H1 (cell line): ENCODE measurements at regions not wholly inside any gene's neighbourhood (a gene's known extent, or its start where the extent isn't known, plus 50 kb on each side); places are given as distances from the start of the nearest gene placed in this dataset.

ENCODE experiments used
- CTCF ChIA-PET: fragments of 300-600 bp; sonication (Branson Sonifier 250); formaldehyde crosslinking; loops from one replicate; lab custom pipeline; 2021; ENCODE audit not compliant: partially characterized antibody; lab: Charles Lee
- POLR2A ChIA-PET: fragments of 300-600 bp; sonication (Branson Sonifier 250); formaldehyde crosslinking; loops from one replicate; lab custom pipeline; 2021; ENCODE audit warnings: inconsistent platforms; ENCODE audit not compliant: partially characterized antibody; lab: Charles Lee
- DNase-seq, 2 experiments: peaks; one replicate each; pipeline versions ENCODE4 v3.0.0 to v3.0.0-alpha.2; 2010 to 2022; ENCODE audit warnings: low spot score in 2 of 2, low read depth in 1 of 2, mixed read lengths in 1 of 2
- FAIRE-seq: peaks from 2 replicates; lab custom pipeline; 2011; peaks lifted over from hg19 to GRCh38; lab: Jason Lieb, UNC
- H2AFZ ChIP-seq: 2 replicates; pipeline ENCODE4 v1.8.1; 2012; ENCODE audit warnings: low read length, inconsistent platforms
- H2AK5ac ChIP-seq: 2 replicates; pipeline ENCODE4 v1.6.1; 2013; ENCODE audit warnings: low read depth, low read length
- H2BK120ac ChIP-seq: replicated peaks from 2 replicates; pipeline ENCODE3; 2013; ENCODE audit warnings: low read depth, low read length, inconsistent platforms
- H2BK12ac ChIP-seq: 2 replicates; pipeline ENCODE4 v1.6.1; 2013; ENCODE audit warnings: low read depth, low read length
- H2BK15ac ChIP-seq: 2 replicates; pipeline ENCODE4 v1.6.1; 2013; ENCODE audit warnings: low read length
- H2BK20ac ChIP-seq: 2 replicates; pipeline ENCODE4 v1.6.1; 2013; ENCODE audit warnings: low read length
- H2BK5ac ChIP-seq: 2 replicates; pipeline ENCODE4 v1.6.1; 2013; ENCODE audit warnings: low read depth, low read length
- H3K14ac ChIP-seq: 2 replicates; pipeline ENCODE4 v1.6.1; 2013; ENCODE audit warnings: inconsistent platforms; ENCODE audit not compliant: insufficient read length
- H3K18ac ChIP-seq: 2 replicates; pipeline ENCODE4 v1.6.1; 2013; ENCODE audit warnings: low read length; ENCODE audit errors: extremely low read depth
- H3K23ac ChIP-seq: 2 replicates; pipeline ENCODE4 v1.6.1; 2013; ENCODE audit warnings: inconsistent platforms; ENCODE audit not compliant: insufficient read length
- H3K23me2 ChIP-seq: 2 replicates; pipeline ENCODE4 v1.6.1; 2013; ENCODE audit warnings: low read depth, low read length
- H3K27ac ChIP-seq: 2 replicates; pipeline ENCODE4 v1.6.1; 2011; ENCODE audit warnings: low read depth, low read length, inconsistent platforms
- H3K27me3 ChIP-seq, 4 experiments: replicated peaks in 1 of 4; 1 replicate in 1 of 4; 2 replicates in 3 of 4; pipeline versions ENCODE4 v1.6.1 to v1.8.1; 2011 to 2013; ENCODE audit warnings: low read length in 3 of 4, mild to moderate bottlenecking in 3 of 4, inconsistent platforms in 2 of 4, mixed read lengths in 2 of 4, moderate library complexity in 1 of 4; ENCODE audit not compliant: control insufficient read depth in 3 of 4, insufficient read depth in 3 of 4; ENCODE audit errors: extremely low read depth in 1 of 4
- H3K36me3 ChIP-seq, 4 experiments: 2 replicates each; pipeline versions ENCODE4 v1.6.1 to v1.8.1; 2011 to 2013; ENCODE audit warnings: mild to moderate bottlenecking in 4 of 4, low read length in 3 of 4, moderate library complexity in 2 of 4, control low read depth in 1 of 4, inconsistent platforms in 1 of 4; ENCODE audit not compliant: insufficient read depth in 4 of 4, control insufficient read depth in 2 of 4
- H3K4ac ChIP-seq: replicated peaks from 2 replicates; pipeline ENCODE3; 2013; ENCODE audit warnings: low read length, low read depth, mixed read lengths, inconsistent platforms; ENCODE audit not compliant: insufficient read length
- H3K4me1 ChIP-seq, 4 experiments: replicated peaks in 1 of 4; 1 replicate in 1 of 4; 2 replicates in 3 of 4; pipeline versions ENCODE4 v1.6.1 to v1.8.1; 2011 to 2013; ENCODE audit warnings: low read length in 3 of 4, inconsistent platforms in 2 of 4, mixed read lengths in 1 of 4; ENCODE audit not compliant: insufficient read depth in 4 of 4, control insufficient read depth in 3 of 4
- H3K4me2 ChIP-seq, 2 experiments: 2 replicates each; pipeline versions ENCODE4 v1.6.1 to v1.8.1; 2011 to 2013; ENCODE audit warnings: low read depth in 2 of 2, low read length in 2 of 2, control low read depth in 1 of 2, inconsistent platforms in 1 of 2, mild to moderate bottlenecking in 1 of 2; ENCODE audit not compliant: insufficient read depth in 1 of 2
- H3K4me3 ChIP-seq, 4 experiments: fragments of 200-600, 300-600 bp in 1 of 4; sonication (generic), shearing (Covaris generic), sonication (Bioruptor Twin) in 1 of 4; 2 replicates each; pipeline versions ENCODE4 v1.5.1 to v1.8.1; 2011 to 2016; ENCODE audit warnings: low read length in 4 of 4, low read depth in 3 of 4, control low read depth in 2 of 4, inconsistent platforms in 2 of 4, mild to moderate bottlenecking in 2 of 4, mixed read lengths in 1 of 4, moderate library complexity in 1 of 4; ENCODE audit not compliant: insufficient read depth in 2 of 4; ENCODE audit errors: extremely low read depth in 1 of 4
- H3K56ac ChIP-seq: replicated peaks from 2 replicates; pipeline ENCODE3; 2013; ENCODE audit warnings: low read depth, mild to moderate bottlenecking, mixed read lengths, low read length, inconsistent platforms; ENCODE audit not compliant: insufficient read length
- H3K79me1 ChIP-seq: 2 replicates; pipeline ENCODE4 v1.6.1; 2013; ENCODE audit warnings: low read depth, low read length, control low read depth
- H3K79me2 ChIP-seq, 2 experiments: 2 replicates each; pipeline versions ENCODE4 v1.6.1 to v1.8.1; 2012 to 2013; ENCODE audit warnings: low read length in 2 of 2, mild to moderate bottlenecking in 2 of 2, inconsistent platforms in 1 of 2; ENCODE audit not compliant: insufficient read depth in 2 of 2, control insufficient read depth in 1 of 2
- H3K9ac ChIP-seq, 4 experiments: replicated peaks in 1 of 4; 1 replicate in 1 of 4; 2 replicates in 3 of 4; pipeline versions ENCODE4 v1.6.1 to v1.8.1; 2011 to 2013; ENCODE audit warnings: low read depth in 3 of 4, low read length in 3 of 4, control low read depth in 2 of 4, mild to moderate bottlenecking in 2 of 4, moderate library complexity in 2 of 4, inconsistent platforms in 1 of 4; ENCODE audit errors: extremely low read depth in 1 of 4
- H3K9me3 ChIP-seq, 2 experiments: 2 replicates each; pipeline versions ENCODE4 v1.6.1 to v1.8.1; 2012 to 2013; ENCODE audit warnings: mild to moderate bottlenecking in 2 of 2, moderate library complexity in 2 of 2, control low read depth in 1 of 2, inconsistent platforms in 1 of 2, low read depth in 1 of 2, low read length in 1 of 2, mixed read lengths in 1 of 2; ENCODE audit not compliant: insufficient read depth in 2 of 2
- H4K20me1 ChIP-seq, 2 experiments: replicated peaks in 1 of 2; 2 replicates each; pipeline versions ENCODE3 to v1.8.1; 2011 to 2013; ENCODE audit warnings: inconsistent platforms in 2 of 2, low read length in 2 of 2, mild to moderate bottlenecking in 1 of 2; ENCODE audit not compliant: insufficient read depth in 2 of 2, control insufficient read depth in 1 of 2
- H4K5ac ChIP-seq: 2 replicates; pipeline ENCODE4 v1.6.1; 2013; ENCODE audit warnings: low read length, low read depth, mixed read lengths, inconsistent platforms; ENCODE audit not compliant: insufficient read length
- H4K8ac ChIP-seq: 2 replicates; pipeline ENCODE4 v1.8.0; 2013; ENCODE audit warnings: mild to moderate bottlenecking, moderate library complexity, low read length, inconsistent platforms; ENCODE audit not compliant: insufficient read depth; ENCODE audit errors: extremely low read depth
- H4K91ac ChIP-seq: replicated peaks from 2 replicates; pipeline ENCODE3; 2013; ENCODE audit warnings: low read length, mixed read lengths, inconsistent platforms; ENCODE audit not compliant: insufficient read length
- ATF2 ChIP-seq: IDR thresholded peaks from 2 replicates; pipeline ENCODE4 v1.6.1; 2012; ENCODE audit warnings: low read length, inconsistent platforms
- BRCA1 ChIP-seq: IDR thresholded peaks from 2 replicates; pipeline ENCODE4 v1.6.1; 2012; ENCODE audit warnings: low read depth, low read length, improper control_type of control experiment
- HDAC2 ChIP-seq, 2 experiments: fragments of 300-600 bp in 1 of 2; sonication (generic) in 1 of 2; IDR thresholded peaks; 2 replicates each; pipeline ENCODE4 v1.6.1; 2011 to 2012; ENCODE audit warnings: low read depth in 2 of 2, low read length in 2 of 2, mild to moderate bottlenecking in 2 of 2, moderate library complexity in 2 of 2, borderline replicate concordance in 1 of 2, inconsistent platforms in 1 of 2
- HDAC6 ChIP-seq: IDR thresholded peaks from one replicate; pipeline ENCODE4 v1.7.1; 2012; ENCODE audit warnings: low read depth, mild to moderate bottlenecking, inconsistent platforms, low read length, moderate library complexity
- KDM5A ChIP-seq: fragments of 200-600 bp; IDR thresholded peaks from 2 replicates; pipeline ENCODE4 v1.7.1; 2012; ENCODE audit warnings: mild to moderate bottlenecking, low read length, inconsistent platforms, mixed read lengths
- MAX ChIP-seq: IDR thresholded peaks from 2 replicates; pipeline ENCODE4 v1.6.1; 2012; ENCODE audit warnings: inconsistent platforms
- NANOG ChIP-seq: IDR thresholded peaks from 2 replicates; pipeline ENCODE4 v1.6.1; 2011; ENCODE audit warnings: low read length, low read depth, mild to moderate bottlenecking, inconsistent platforms; ENCODE audit not compliant: insufficient read depth, poor library complexity, severe bottlenecking
- NRF1 ChIP-seq: IDR thresholded peaks from 2 replicates; pipeline ENCODE4 v1.6.1; 2011; ENCODE audit warnings: mild to moderate bottlenecking, low read depth, low read length, improper control_type of control experiment
- POU5F1 ChIP-seq: IDR thresholded peaks from 2 replicates; pipeline ENCODE4 v1.6.1; 2011; ENCODE audit warnings: low read depth, mild to moderate bottlenecking, low read length, moderate library complexity
- RAD21 ChIP-seq, 2 experiments: IDR thresholded peaks in 1 of 2; conservative IDR thresholded peaks in 1 of 2; 2 replicates each; pipeline ENCODE4 v1.6.1; 2011; ENCODE audit warnings: low read depth in 2 of 2, low read length in 2 of 2, improper control_type of control experiment in 1 of 2, inconsistent platforms in 1 of 2, mild to moderate bottlenecking in 1 of 2, moderate library complexity in 1 of 2
- SP1 ChIP-seq: IDR thresholded peaks from 2 replicates; pipeline ENCODE4 v1.6.1; 2011; ENCODE audit warnings: low read depth, low read length
- YY1 ChIP-seq: IDR thresholded peaks from 2 replicates; pipeline ENCODE4 v1.6.1; 2011; ENCODE audit warnings: low read depth, mild to moderate bottlenecking, low read length
- WGBS, 2 experiments: shearing (Covaris generic) in 1 of 2; methylation state at CpG; one replicate each; pipeline versions ENCODE4 v1.1.6 to v1.1.7; 2013 to 2015; ENCODE audit warnings: low lambda C conversion rate in 2 of 2, mixed read lengths in 2 of 2, inconsistent platforms in 1 of 2, low coverage in 1 of 2, missing lambda C conversion rate in 1 of 2; ENCODE audit not compliant: insufficient replicate concordance in 2 of 2, insufficient coverage in 1 of 2, insufficient read length in 1 of 2; ENCODE audit errors: extremely low coverage in 1 of 2, missing lambda C conversion rate in 1 of 2; 5-methylcytosine and 5-hydroxymethylcytosine counted together

- H2AFZ ChIP-seq = no peak overlapping the region
- H3K23me2 ChIP-seq = no peaks in the 10 kb centered on the region
- H3K9ac ChIP-seq = no peak overlapping the region
- H3K4me1 ChIP-seq = no peaks in the 10 kb centered on the region
- no peak for FAIRE-seq
- H3K9me3 ChIP-seq = peaks cover 13 to 17% of the 10 kb centered on the region in 2 experiments
- H3K27me3 ChIP-seq = no peaks in the 10 kb centered on the region
- no peak overlapping the region for H2BK20ac ChIP-seq
- H2BK12ac ChIP-seq = no peak overlapping the region
- no peak overlapping the region for H4K8ac ChIP-seq
- WGBS, 2 experiments = 100% methylated on average over 1 of the region's 1 CpG; no CpG with 5 or more reads in 1 of the 2 experiments
- no peaks in the 10 kb centered on the region for H3K79me1 ChIP-seq
- no peaks in the 10 kb centered on the region for H3K36me3 ChIP-seq
- no peak overlapping the region for H3K18ac ChIP-seq
- CTCF ChIA-PET = interaction anchor here (0.6 kb wide), 1 partner anchor 750 kb away, joined by 3 read pairs; no protein-coding TSS in a partner anchor
- H2BK15ac ChIP-seq = no peak overlapping the region
- no peaks in the 10 kb centered on the region for H3K79me2 ChIP-seq
- no peak overlapping the region for H2BK5ac ChIP-seq
- no peak overlapping the region for H2BK120ac ChIP-seq
- no peak overlapping the region for H3K4ac ChIP-seq
- POLR2A ChIA-PET = no interaction called here
- H3K23ac ChIP-seq = no peak overlapping the region
- no peak overlapping the region for H3K27ac ChIP-seq
- no peak overlapping the region for H3K4me3 ChIP-seq
- H3K14ac ChIP-seq = no peak overlapping the region
- H4K20me1 ChIP-seq = no peaks in the 10 kb centered on the region
- H4K5ac ChIP-seq = no peak overlapping the region
- no peak overlapping the region for H3K56ac ChIP-seq
- H4K91ac ChIP-seq = no peak overlapping the region
- no peak for DNase-seq
- no peak overlapping the region for H3K4me2 ChIP-seq
- H2AK5ac ChIP-seq = no peak overlapping the region
- no peak for TF ChIP-seq HDAC2 (IDR thresholded peaks at IDR 0.05; ENCODE audit: borderline replicate concordance in 1 of 2, low read depth in 2 of 2, low read length in 2 of 2)
- no peak for TF ChIP-seq HDAC6
- TF ChIP-seq BRCA1 = no peak
- no peak for TF ChIP-seq KDM5A
- no peak for TF ChIP-seq NANOG
- no peak for TF ChIP-seq POU5F1
- no peak for TF ChIP-seq SP1
- TF ChIP-seq RAD21 (IDR thresholded peaks at IDR 0.05 in 1 of 2, conservative IDR thresholded peaks at IDR 0.05 in 1 of 2; ENCODE audit: low read depth in 2 of 2, low read length in 2 of 2) = no peak
- no peak for TF ChIP-seq NRF1
- no peak for TF ChIP-seq ATF2
- TF ChIP-seq YY1 = no peak
- TF ChIP-seq MAX = no peak
These were observed 110.3 kb upstream of the CNTN1 start for GRCh38 chr12:40581889-40582288.
